NCI-H526 treated with DMSO at 0.1 percent for 48 hours (cell line): ENCODE measurements at regions not wholly inside any gene's neighbourhood (a gene's known extent, or its start where the extent isn't known, plus 50 kb on each side); places are given as distances from the start of the nearest gene placed in this dataset.

Experiments used
- DNase-seq: peaks from one replicate; lab custom pipeline; 2025; lab: John Stamatoyannopoulos, UW

GRCh38 chr1:58890609-58891008 is 106.8 kb upstream of the JUN start:
- DNase-seq, result no peak

GRCh38 chr1:58891347-58891746 is 107.5 kb upstream of the JUN start:
- no peak for DNase-seq

- DNase-seq, result no peak
These were observed 109.5 kb upstream of the JUN start for GRCh38 chr1:58893257-58893869.

- DNase-seq, result no peak
These were observed 111.2 kb upstream of the JUN start for GRCh38 chr1:58895082-58895481.

GRCh38 chr1:58895559-58896145 is 111.8 kb upstream of the JUN start:
- no peak for DNase-seq

GRCh38 chr1:58896246-58897183 is 112.7 kb upstream of the JUN start:
- peak; percentile 64 for DNase-seq

- no peak for DNase-seq
These were observed 115.1 kb upstream of the JUN start for GRCh38 chr1:58898739-58899586.

- no peak for DNase-seq
These were observed 115.9 kb upstream of the JUN start for GRCh38 chr1:58899587-58900271.

- DNase-seq, result no peak
These were observed 116.5 kb upstream of the JUN start for GRCh38 chr1:58900396-58900795.

GRCh38 chr1:58901008-58901407 is 117.2 kb upstream of the JUN start:
- DNase-seq, result no peak

- DNase-seq, result no peak
These were observed 119.1 kb upstream of the JUN start for GRCh38 chr1:58902830-58903513.

- peak; percentile 43 for DNase-seq
These were observed 119.9 kb upstream of the JUN start for GRCh38 chr1:58903514-58904298.

- DNase-seq, result no peak
These were observed 120.7 kb upstream of the JUN start for GRCh38 chr1:58904299-58905125.

- DNase-seq, result no peak
These were observed 121.3 kb upstream of the JUN start for GRCh38 chr1:58905126-58905490.

- peak; percentile 36 for DNase-seq
These were observed 121.9 kb upstream of the JUN start for GRCh38 chr1:58905628-58906221.

- DNase-seq, result no peak
These were observed 123.6 kb upstream of the JUN start for GRCh38 chr1:58907398-58907797.

GRCh38 chr1:58908561-58909560 is 125.0 kb upstream of the JUN start:
- DNase-seq, result no peak
